Astrocyte of the cerebellum (primary cell): ENCODE measurements at regions not wholly inside any gene's neighbourhood (a gene's known extent, or its start where the extent isn't known, plus 50 kb on each side); places are given as distances from the start of the nearest gene placed in this dataset.

ENCODE experiments used
- DNase-seq: peaks from one replicate; pipeline ENCODE4 v3.0.0-alpha.2; 2011; ENCODE audit warnings: low read depth
- H3K4me3 ChIP-seq: 2 replicates; pipeline ENCODE4 v1.5.1; 2011; ENCODE audit warnings: mild to moderate bottlenecking, low read depth, low read length, moderate library complexity
- CTCF ChIP-seq: IDR thresholded peaks from 2 replicates; pipeline ENCODE4 v1.5.1; 2012; ENCODE audit warnings: low read length, low read depth, moderate library complexity, mild to moderate bottlenecking; ENCODE audit errors: missing control alignments
- in situ Hi-C: cut with HindIII; loops from 2 replicates; pipeline ENCODE4 v1.10.0; 2017; ENCODE audit warnings: low sequenced_read_pairs

GRCh38 chr10:42476101-42476500, 162.3 kb downstream of the ZNF33B start:
- no peak for TF ChIP-seq CTCF
- in situ Hi-C loops: no loop called here
- DNase-seq: no peak
- no peak overlapping the region for H3K4me3 ChIP-seq

GRCh38 chr10:42475168-42476098, 162.9 kb downstream of the ZNF33B start:
- H3K4me3 ChIP-seq: no peak overlapping the region
- TF ChIP-seq CTCF: no peak
- no peak for DNase-seq
- in situ Hi-C loops: no loop called here

GRCh38 chr10:42454313-42454712, 184.1 kb downstream of the ZNF33B start:
- no peak for TF ChIP-seq CTCF
- DNase-seq: no peak
- H3K4me3 ChIP-seq: no peak overlapping the region
- in situ Hi-C loops: no loop called here

DNA sequence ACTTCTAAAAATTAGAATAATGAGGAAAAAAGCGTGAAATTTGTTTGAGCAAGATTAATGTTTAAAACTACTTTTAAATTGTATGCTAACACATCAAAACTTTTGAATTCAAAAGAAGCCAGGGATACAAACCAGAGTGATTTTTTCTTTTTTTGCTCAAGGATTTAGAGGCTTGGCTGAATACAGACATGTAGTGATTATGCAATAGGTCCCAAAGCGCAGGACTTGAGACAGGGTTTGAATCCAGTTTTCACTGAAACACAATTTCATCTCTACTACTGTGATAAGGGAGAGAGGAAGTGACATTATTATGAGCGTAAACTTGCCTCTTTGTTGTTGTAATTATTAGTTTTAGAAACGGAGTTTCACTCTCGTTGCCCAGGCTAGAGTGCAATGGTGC, 207.3 kb downstream of the ZNF33B start:
- DNase-seq: no peak
- in situ Hi-C loops: no loop called here
- H3K4me3 ChIP-seq: no peak overlapping the region
- TF ChIP-seq CTCF: no peak

- no peak overlapping the region for H3K4me3 ChIP-seq
- TF ChIP-seq CTCF: no peak
- DNase-seq: no peak
- in situ Hi-C loops: loop anchor here (5.0 kb wide), 1 partner anchor 34 kb away; no protein-coding TSS in a partner anchor
These were observed 209.8 kb downstream of the ZNF33B start for GRCh38 chr10:42428534-42428933.

- in situ Hi-C loops: no loop called here
- no peak overlapping the region for H3K4me3 ChIP-seq
- TF ChIP-seq CTCF: no peak
- no peak for DNase-seq
These were observed 215.5 kb downstream of the ZNF33B start for GRCh38 chr10:42422911-42423310.
